ENCODE measurements at regions not wholly inside any gene's neighbourhood (a gene's known extent, or its start where the extent isn't known, plus 50 kb on each side); places are given as distances from the start of the nearest gene placed in this dataset.
"Not testable (repeated sequence)": the region's sequence is repeated elsewhere in the genome, so short reads cannot be mapped to it uniquely, and the experiment has no call there.

GRCh38 chr2:87263868-87264518, 242.3 kb upstream of the PLGLB1 start:
- not testable (repeated sequence) for TF ChIP-seq CTCF, POLR2A, POLR2AphosphoS5 (IDR thresholded peaks at IDR 0.05)
